ENCODE measurements at regions not wholly inside any gene's neighbourhood (a gene's known extent, or its start where the extent isn't known, plus 50 kb on each side); places are given as distances from the start of the nearest gene placed in this dataset.

- POLR2A ChIA-PET: no interaction called here
- Histone ChIP-seq H3K27ac (ENCODE audit: low read depth, low read length) (no peak overlapping the region), H3K4me3 (ENCODE audit: low read depth, low read length) (no peak overlapping the region), H3K9me3 (ENCODE audit: control insufficient read depth, insufficient read depth, low read length) (no peaks in the 10 kb centered on the region), H3K27me3 (ENCODE audit: control insufficient read depth, insufficient read depth, low read length) (peaks cover 17% of the 10 kb centered on the region)
- CTCF ChIA-PET: interaction anchor here (0.5 to 1.1 kb wide), 3 partner anchors 15 to 1231 kb away, joined by 3 to 5 read pairs (median 4); no protein-coding TSS in a partner anchor
- TF ChIP-seq, protein P1, sequence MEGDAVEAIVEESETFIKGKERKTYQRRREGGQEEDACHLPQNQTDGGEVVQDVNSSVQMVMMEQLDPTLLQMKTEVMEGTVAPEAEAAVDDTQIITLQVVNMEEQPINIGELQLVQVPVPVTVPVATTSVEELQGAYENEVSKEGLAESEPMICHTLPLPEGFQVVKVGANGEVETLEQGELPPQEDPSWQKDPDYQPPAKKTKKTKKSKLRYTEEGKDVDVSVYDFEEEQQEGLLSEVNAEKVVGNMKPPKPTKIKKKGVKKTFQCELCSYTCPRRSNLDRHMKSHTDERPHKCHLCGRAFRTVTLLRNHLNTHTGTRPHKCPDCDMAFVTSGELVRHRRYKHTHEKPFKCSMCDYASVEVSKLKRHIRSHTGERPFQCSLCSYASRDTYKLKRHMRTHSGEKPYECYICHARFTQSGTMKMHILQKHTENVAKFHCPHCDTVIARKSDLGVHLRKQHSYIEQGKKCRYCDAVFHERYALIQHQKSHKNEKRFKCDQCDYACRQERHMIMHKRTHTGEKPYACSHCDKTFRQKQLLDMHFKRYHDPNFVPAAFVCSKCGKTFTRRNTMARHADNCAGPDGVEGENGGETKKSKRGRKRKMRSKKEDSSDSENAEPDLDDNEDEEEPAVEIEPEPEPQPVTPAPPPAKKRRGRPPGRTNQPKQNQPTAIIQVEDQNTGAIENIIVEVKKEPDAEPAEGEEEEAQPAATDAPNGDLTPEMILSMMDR (IDR thresholded peaks at IDR 0.05; ENCODE audit: low read depth, low read length): no peak
- no peak for DNase-seq (ENCODE audit: low read depth, low spot score)
Observed at GRCh38 chr12:30829876-30830275, 75.1 kb upstream of the CAPRIN2 start.

DNA sequence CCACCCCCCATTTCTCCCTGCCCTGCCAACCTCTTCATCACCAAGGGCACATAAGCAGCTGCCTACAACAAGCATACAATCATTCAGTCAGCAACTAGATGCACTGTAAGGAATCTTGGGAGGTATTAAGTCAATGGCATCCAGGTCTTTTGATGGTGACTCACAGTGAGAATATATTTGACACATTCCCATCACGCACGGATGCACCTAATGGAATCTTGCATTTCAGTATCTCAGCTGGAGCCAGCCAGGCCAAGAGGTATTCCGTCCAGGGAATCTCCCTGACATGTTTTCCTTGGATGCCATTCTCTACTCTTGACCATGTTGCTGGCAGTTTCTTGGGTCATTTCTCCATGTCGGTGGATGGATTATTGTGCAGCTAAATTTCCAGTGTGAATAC, 73.9 kb upstream of the CAPRIN2 start:
- Histone ChIP-seq H3K27ac (ENCODE audit: low read depth, low read length) (no peak overlapping the region), H3K9me3 (ENCODE audit: control insufficient read depth, insufficient read depth, low read length) (no peaks in the 10 kb centered on the region), H3K4me3 (ENCODE audit: low read depth, low read length) (no peak overlapping the region), H3K27me3 (ENCODE audit: control insufficient read depth, insufficient read depth, low read length) (peaks cover 10% of the 10 kb centered on the region)
- no peak for DNase-seq (ENCODE audit: low read depth, low spot score)
- POLR2A ChIA-PET: no interaction called here
- TF ChIP-seq, protein P1 (IDR thresholded peaks at IDR 0.05; ENCODE audit: low read depth, low read length): no peak
- CTCF ChIA-PET: interaction anchor here (1.1 kb wide), 1 partner anchor 16 kb away, joined by 3 read pairs; no protein-coding TSS in a partner anchor

GRCh38 chr12:30827101-30828066, 72.6 kb upstream of the CAPRIN2 start:
- H3K4me3 ChIP-seq (ENCODE audit: low read depth, low read length): no peak overlapping the region
- TF ChIP-seq, protein P1 (IDR thresholded peaks at IDR 0.05; ENCODE audit: low read depth, low read length): no peak
- DNase-seq (ENCODE audit: low read depth, low spot score): no peak
- ChIA-PET CTCF (no interaction called here), POLR2A (no interaction called here)
- no peaks in the 10 kb centered on the region; the same call in 1 of the 2 replicates for H3K9me3 ChIP-seq (ENCODE audit: control insufficient read depth, insufficient read depth, low read length)
- H3K27me3 ChIP-seq (ENCODE audit: control insufficient read depth, insufficient read depth, low read length): peaks cover 9% of the 10 kb centered on the region
- H3K27ac ChIP-seq (ENCODE audit: low read depth, low read length): no peak overlapping the region

DNA sequence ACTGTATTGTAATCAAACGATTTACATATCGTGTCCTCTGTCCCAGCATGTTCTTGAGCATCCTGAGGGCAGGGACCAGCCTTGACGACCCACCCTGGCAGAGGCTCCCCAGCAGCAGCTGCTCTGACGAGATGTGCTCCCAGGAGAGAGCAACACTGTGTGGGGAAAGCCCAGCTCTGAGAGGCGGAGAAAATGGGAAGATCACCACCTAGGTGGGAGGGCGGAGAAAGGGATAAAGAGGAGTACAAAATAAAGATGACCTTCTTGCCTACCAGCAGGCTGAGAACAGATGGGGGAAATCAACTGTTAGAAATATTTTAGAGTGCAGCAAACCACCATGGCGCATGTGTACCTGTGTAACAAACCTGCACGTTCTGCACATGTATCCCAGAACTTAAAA, 71.5 kb upstream of the CAPRIN2 start:
- Histone ChIP-seq H3K27me3 (ENCODE audit: control insufficient read depth, insufficient read depth, low read length) (peaks cover 9% of the 10 kb centered on the region), H3K9me3 (ENCODE audit: control insufficient read depth, insufficient read depth, low read length) (no peaks in the 10 kb centered on the region; the same call in 1 of the 2 replicates), H3K27ac (ENCODE audit: low read depth, low read length) (no peak overlapping the region), H3K4me3 (ENCODE audit: low read depth, low read length) (no peak overlapping the region)
- DNase-seq (ENCODE audit: low read depth, low spot score): no peak
- POLR2A ChIA-PET: no interaction called here
- TF ChIP-seq, protein P1 (IDR thresholded peaks at IDR 0.05; ENCODE audit: low read depth, low read length): no peak
- CTCF ChIA-PET: no interaction called here

DNA sequence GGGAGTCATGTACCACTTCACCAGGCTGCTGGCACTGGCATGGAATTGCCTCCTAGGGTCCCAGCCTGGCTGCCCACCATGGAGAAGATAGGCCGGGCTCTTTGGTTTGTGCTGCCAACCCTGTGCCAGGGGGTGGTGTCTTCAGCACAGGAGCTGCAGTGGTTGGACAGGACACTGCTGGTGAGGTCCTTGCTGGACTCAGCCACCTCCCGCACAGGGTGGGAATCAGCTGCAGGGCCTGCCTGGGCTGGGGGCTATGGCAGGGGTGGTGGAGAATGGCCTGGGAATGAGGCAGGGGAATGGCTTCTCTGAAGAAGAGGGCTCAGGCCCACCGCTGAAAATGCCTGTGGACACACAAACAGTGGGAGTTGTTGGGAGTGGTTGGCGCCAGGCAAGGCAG, 70.6 kb upstream of the CAPRIN2 start:
- no peak for DNase-seq (ENCODE audit: low read depth, low spot score)
- Histone ChIP-seq H3K9me3 (ENCODE audit: control insufficient read depth, insufficient read depth, low read length) (no peaks in the 10 kb centered on the region; the same call in 1 of the 2 replicates), H3K27me3 (ENCODE audit: control insufficient read depth, insufficient read depth, low read length) (peaks cover 14% of the 10 kb centered on the region), H3K4me3 (ENCODE audit: low read depth, low read length) (no peak overlapping the region), H3K27ac (ENCODE audit: low read depth, low read length) (no peak overlapping the region)
- ChIA-PET POLR2A (no interaction called here), CTCF (no interaction called here)
- TF ChIP-seq, protein P1 (IDR thresholded peaks at IDR 0.05; ENCODE audit: low read depth, low read length): no peak

All from AG04450 (cell line).